NCI-H1930 (cell line): ENCODE measurements at regions not wholly inside any gene's neighbourhood (a gene's known extent, or its start where the extent isn't known, plus 50 kb on each side); places are given as distances from the start of the nearest gene placed in this dataset.
"Not testable (repeated sequence)": the region's sequence is repeated elsewhere in the genome, so short reads cannot be mapped to it uniquely, and the experiment has no call there.

Experiments used
- DNase-seq, 2 experiments: peaks; one replicate each; lab custom pipeline; 2025; lab: John Stamatoyannopoulos, UW

DNA sequence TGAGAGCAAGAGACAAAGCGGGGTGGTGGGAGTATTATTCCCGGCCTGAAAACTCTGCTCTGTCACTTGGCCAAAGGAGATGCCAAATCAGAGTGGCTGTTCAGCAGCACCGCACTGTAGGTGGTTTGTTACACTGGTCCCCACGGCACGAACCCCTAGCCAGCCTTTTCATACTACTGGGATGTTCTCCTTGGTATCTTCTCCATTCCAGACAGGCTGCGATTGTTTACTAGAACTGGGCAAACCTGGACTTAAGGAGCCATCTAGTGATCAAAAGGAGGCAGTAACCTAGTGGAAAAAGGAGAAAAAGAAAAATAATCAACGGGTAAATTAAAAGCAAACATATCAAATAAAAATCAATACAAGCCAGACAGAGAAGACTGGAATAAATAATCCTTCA, 58.9 kb upstream of the TMTC2 start:
- no peak for DNase-seq

DNA sequence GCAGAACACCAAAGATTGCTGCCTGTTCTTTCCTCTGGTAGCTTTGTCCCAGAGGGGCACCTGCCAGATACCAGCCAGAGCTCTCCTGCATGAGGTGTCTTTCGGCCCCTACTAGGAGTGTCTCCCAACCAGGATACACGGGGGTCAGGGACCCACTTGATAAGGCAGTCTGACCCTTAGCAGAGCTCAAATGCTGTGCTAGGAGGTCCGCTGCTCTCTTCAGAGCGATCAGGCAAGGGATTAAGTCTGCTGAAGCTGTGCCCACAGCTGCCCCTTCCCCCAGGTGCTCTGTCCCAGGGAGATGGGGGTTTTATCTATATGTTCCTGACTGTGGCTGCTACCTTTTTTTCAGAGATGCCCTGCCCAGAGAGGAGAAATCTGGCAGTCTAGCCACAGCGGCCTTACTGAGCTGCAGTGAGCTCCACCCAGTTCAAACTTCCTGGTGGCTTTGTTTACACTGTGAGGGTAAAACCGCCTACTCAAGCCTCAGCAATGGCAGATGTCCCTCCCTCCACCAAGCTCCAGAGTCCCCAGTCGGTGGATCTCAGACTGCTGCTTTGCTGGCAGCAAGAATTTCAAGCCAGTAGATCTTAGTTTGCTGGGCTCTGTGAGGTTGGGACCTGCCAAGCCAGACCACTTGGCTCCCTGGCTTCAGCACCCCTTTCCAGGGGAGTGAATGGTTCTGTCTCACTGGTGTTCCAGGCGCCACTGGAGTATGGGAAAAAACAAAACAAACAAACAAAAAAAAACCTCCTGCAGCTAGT, 52.0 kb upstream of the TMTC2 start:
- not testable (repeated sequence) for DNase-seq

DNA sequence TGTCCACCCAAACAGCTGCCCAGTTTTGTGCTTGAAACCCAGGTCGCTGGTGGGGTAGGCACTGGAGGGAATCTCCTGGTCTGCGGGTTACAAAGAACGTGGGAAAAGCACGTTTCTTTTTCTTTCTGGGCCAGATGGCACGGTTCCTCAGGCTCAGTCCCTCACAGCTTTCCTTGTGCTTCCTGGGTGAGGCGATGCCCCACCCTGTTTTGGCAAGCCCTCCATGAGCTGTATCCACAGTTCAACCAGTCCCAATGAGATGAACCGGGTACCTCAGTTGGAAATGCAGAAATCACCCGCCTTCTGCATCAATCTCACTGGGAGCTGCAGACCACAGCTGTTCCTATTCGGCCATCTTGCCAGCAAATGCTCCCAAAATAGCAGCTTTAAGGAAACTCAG, 51.4 kb upstream of the TMTC2 start:
- no peak for DNase-seq
